Activated CD8-positive, alpha-beta memory T cell treated with anti-CD3 and anti-CD28 coated beads for 48 hours (primary cell): ENCODE measurements at regions not wholly inside any gene's neighbourhood (a gene's known extent, or its start where the extent isn't known, plus 50 kb on each side); places are given as distances from the start of the nearest gene placed in this dataset.

Experiments used
- DNase-seq, 3 experiments: peaks; one replicate each; pipeline ENCODE4 v3.0.0-alpha.2; 2020; ENCODE audit warnings: low read depth in 2 of 3, low spot score in 2 of 3

DNA sequence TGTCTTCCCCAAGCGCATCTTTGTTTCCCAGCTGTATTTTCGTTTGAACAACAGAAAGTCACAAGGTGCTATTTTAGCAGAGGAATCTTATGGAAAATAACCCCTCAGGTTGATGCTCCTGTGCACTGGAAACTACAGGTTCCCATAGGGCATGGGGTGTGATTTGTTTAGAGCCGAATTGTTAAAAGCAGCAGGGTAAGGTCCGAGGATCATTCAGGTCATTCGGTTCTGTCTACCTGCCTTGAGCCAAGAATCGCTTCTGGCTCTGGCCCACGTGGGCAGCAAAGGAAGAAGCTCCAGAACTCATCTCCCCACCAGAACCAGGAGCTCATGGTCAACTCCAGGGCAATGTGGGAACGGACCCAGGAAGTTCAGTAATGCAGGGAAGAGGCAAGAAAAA lies 116.7 kb upstream of the TPM1 start:
- DNase-seq: no peak

DNA sequence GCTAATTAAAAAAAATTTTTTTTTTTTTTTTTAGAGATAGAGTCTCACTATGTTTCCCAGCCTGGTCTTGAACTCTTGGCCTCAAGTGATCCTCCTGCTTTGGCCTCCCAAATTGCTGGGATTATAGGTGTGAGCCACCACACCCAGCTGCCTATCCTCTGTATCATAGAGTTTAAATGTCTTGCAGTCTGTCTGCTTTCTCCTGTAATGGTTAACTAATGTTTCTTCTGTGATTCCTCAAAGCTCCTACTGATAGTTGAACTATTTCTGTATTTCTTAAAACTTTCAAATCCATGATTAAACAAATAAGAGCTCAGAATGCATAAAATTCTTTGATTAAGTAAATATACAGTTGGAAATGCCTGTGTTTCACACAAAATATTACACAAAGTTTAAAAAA lies 115.4 kb upstream of the TPM1 start:
- DNase-seq: no peak

DNA sequence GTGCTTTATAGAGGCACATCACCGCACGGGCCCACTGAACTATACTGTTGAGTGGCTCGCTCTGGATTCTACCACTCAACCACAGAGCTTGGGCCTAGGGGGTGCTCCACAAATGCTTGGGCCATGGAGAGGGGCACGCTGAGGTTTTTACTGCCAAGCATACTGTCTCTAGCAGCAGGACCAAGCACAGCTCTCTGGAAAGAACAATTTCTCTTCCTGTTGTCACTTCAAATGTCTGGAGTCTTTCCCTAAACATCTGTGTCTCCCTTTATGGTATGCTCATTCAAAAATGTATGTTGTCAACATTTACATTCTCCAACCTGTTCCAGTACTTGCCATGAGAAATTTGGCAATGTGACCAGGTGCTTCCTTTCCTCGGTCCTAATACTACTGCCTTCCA lies 114.7 kb upstream of the TPM1 start:
- DNase-seq: no peak

DNA sequence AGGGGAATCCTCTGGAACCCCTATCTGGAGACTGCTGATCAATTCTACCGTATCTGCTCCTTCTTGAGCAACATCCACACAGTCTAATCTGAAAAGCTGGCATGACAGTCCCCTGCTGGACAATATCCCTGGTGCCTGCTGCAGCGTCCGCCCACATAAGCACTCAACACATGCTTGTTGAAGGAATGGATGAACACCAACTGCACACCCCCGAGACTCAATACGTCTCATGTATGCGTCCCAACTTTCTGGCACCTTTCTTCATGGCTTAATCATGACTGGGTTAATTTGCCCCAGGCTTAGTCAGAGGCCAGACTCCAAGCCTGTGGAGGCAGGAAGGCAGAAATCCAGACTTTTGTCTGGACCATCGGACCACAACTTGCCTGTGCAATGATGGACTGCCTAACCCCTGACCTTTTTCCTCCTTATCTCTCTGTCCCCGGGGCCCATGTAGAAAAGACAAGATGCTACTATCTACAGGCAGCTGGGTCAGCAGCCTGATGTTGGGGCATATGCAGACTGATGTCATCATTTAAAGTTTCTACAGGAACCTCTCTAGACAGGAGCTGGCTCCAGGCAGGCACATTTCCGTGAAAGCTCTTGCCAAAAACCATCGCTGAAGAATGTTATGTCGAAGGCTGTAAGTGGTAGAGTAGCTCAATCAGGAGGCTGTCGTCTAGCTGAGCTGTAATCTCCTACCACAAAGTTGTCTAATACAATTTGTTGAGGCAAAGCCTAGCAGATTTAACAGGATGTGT lies 114.1 kb upstream of the TPM1 start:
- DNase-seq: no peak

DNA sequence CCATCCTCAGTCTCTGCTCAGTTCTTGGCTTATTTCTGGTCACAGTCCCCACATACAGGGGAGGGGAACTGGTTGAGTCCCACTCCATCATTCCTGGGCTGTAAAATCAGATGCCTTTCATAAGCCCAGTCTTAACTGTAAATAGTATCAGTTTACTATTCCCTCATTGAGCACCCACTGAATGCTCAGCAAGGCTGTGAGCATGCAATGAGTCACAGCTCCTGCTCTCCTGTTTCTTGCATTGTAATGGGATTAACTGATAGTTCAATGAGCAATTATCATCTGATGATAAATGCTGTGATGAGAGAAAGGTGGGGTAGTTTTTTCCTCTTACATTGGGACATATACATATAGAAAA lies 113.6 kb upstream of the TPM1 start:
- no peak for DNase-seq

DNA sequence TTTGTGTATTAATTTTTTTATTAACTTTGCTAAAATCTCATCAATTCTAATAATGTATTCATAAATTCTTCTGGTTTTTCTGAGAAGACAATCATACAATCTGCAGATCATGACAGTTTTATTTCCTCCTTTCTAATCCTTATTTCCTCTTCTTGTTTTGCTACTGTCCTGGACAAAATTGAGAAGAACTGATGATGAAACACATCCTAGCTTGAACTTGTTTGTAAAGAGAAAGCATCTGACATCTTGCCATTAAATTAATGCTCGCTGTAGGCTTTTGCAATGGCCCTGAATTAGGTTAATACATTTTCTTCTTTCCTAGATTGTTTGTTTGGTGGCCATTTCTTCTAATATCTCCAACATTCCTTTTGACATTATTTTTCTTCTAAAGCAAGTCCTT lies 110.9 kb upstream of the TPM1 start:
- DNase-seq: no peak

DNA sequence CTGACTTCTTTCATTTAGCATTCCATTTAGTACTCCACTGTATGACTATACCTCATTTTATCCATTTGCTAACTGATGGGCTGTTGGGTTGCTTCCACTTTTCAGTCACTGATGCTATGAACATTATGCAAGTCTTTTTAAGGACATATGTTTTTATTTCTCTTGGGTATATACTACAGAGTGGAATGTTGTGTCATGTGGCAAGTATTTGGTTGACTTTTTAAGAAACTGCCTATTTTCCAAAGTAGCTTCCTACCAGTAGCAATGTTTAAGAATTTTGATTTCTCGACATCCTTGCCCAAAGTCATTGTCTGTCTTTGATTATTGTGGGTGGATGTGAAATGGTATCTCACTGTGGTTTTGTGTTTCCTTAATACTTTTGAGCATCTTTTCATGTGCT lies 110.1 kb upstream of the TPM1 start:
- no peak for DNase-seq

DNA sequence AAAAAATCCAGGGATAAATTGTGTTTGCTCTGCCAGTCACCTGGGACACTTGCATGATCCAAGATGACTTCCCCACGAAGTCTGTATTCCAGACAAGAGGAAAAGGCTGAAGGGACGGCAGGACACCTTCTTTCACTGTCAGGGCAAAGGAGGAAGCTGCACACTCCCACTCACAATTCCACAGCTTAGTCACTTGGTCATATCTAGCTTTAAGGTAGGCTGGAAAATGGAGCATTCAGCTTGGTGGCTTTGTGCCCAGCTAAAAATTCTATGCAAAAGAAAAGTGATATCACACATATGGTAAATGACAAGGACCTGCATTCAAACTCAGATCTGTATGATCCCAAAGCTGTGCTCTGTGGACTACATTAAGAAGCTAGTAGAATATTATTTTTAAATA lies 109.2 kb upstream of the TPM1 start:
- no peak for DNase-seq

DNA sequence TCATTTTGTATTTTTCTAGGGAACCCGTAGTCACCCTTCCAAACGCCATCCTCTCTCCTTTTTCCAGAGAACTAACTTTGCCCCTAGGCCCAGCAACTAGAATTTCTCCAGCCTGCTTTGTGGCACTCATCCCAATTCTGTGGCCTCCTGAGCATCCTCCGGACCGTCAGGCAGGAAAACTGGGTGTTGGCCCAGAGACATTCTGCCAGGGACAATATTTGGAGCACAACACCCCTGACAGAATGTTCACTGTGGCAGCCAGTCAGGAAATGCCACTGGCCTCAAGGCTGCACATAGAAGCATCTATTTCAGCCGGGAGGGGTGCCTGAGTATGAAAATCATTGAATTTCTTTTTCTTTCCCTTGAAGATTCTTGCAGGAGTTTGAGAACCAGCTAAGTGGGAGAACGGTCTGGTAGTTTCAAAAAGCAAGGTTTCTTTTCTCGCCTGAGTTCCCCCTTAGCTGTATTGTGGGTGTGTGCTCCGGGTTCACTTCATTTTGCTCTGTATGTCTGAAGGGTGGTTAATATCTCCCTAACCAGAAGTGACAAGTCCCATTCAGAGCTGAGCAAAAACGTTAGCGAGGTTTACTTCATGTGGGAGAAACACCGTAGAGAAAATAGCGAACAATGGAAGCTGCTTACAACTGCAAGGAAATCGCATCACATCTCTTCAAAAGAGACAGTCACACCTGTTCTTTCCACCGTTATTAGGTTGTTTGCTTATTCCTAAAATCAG lies 108.1 kb upstream of the TPM1 start:
- no peak for DNase-seq

DNA sequence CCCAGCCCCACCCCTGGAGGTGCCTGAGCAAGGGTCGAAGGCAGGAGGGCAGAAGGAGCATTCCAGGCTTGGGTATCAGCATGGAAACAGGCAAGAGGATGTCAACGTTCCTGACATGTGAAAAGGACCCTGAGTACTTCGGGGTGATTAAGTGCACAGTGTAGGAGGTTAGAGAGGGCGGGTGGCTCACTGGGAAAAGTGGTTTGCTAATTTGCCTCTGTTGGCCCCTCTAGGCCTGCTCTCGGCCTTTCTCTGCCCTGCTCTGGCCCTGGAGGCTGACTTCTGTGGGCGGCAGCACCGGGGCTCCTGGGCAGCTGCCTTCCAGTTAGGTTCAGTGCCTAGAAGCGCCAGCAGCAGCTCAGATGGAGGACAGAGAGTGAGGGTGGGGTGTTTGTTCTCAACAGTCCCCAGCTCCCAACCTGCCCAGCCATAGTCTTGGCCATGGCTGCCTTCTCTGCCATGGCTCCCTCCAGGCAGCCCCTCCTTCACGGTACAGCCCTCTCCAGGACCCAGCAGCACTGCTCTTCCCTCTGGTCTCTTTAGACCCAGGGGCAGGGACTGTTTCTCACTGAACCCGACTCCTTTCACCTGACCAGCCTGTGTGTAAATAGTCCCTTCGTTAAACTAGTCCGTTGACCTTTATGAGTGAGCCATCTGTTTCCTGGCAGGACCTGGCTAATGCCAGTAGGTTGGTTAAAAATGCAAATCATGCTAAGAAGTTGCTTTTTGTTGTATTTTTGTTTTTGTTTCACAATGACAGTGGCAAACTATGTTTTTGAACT lies 107.1 kb upstream of the TPM1 start:
- no peak for DNase-seq

DNA sequence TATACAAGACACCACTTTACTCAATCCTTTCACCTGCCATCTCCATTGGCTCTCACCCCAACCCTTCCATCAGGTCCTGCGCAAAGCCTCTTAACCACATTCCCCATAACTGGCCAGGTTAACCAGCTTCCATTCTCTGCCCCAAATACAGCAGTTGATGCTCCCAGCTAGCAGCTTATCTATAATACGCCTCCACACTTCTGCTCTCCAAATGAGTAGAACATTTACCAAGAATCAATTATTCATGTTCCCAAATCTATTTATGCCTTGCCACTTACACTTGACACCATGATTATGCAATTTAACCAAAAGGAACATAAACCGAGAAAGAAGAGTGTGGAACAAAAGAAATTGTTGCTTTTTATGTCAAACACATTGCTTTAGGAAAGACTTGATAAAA lies 103.7 kb upstream of the TPM1 start:
- no peak for DNase-seq

DNA sequence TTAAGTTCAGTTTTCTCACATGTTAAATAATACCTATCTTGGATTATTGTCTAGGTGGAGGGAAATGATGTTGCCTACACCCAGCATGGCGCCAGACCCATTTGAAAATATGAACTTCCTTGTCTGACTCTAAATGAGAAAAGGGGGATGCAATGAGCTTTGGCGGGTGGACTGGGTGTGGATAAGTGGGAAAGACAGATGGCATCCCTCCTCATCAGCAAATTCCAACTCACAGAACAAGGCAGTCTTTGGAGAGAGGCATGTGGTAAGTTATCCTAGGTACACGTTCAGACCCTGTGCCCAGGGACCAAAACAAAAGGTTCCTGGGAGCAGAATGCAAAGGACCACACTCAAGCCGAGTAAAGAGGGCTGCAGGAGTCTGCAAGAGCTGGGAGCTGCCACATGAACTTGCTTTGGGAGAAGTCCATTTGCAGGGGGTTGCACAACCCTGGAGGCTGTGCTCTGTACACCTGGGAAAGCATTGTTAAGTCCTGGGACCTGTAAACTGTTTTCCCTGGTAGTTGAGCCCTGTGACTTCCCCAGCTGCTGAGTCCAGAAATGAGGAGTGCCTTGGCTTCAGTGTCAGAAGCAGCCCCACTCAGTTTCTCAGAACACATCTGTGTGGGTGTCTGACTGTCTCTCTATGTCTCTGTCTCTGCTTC lies 102.3 kb upstream of the TPM1 start:
- no peak for DNase-seq

DNA sequence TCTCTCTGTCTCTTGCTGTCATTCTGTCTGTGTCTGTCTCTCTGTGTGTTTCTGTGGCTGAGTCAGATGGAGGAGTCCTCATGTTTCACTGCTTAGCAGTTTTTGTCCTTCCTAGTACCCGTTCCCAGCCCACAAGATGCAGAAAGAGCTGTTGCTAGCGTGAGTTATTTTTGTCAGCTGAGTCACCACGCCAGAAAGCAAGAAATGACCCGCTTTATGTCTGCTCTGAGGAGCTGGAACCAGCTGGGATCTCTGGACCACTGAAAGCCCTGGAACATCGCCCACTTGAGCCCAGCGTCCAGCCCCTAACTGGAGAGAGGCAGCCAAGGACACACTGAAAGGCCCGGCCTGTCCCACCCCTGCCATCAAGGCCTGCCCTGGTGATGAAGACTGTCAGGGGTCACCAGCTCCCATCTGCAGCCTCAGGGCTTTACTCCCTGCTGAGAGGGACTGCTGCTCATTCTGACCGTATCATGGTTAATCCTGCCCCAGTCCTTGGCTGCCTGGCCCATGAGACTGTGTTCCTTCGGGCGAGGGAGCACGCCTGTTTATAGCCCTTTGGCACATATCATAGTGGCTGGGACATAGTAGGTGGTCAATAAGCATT lies 101.7 kb upstream of the TPM1 start:
- no peak for DNase-seq

DNA sequence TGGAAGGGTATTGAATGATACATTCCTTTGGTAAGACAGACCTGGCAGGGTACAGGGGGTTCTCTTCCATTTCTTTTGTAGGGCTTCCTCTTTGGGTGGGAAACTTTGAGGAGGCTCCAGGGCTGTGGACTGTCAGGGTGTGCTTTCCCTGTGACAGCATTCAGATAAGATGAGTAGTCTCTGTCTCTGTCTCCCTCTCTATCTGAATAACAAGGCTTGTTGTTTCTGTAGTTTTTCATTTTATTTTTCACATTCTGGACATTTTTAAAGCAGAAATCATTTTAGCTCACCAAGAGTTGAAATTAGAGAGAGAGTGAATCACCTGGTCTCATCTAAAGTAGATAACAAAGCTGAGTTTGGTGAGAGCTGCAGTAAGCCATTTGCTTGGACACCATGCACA lies 100.8 kb upstream of the TPM1 start:
- DNase-seq: no peak

DNA sequence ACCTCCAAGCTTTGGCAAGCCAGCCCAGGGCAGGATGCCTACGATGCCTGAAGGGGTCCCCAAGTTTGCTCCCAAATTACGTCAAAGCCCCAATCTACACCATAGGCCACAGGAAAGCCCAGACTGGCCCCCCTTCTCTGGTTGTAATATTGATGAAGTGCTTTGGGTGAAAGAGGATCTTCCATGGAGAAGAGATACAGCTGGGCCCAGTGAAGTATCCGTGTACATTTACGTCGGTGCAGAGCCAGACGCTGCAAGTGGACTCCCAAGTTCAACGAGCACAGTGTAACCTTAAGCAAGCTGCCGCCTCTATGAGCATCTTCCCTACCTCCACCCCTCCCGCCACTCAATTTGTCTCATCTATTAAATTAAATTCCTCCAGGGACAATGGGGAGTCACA lies 100.1 kb upstream of the TPM1 start:
- DNase-seq: no peak

DNA sequence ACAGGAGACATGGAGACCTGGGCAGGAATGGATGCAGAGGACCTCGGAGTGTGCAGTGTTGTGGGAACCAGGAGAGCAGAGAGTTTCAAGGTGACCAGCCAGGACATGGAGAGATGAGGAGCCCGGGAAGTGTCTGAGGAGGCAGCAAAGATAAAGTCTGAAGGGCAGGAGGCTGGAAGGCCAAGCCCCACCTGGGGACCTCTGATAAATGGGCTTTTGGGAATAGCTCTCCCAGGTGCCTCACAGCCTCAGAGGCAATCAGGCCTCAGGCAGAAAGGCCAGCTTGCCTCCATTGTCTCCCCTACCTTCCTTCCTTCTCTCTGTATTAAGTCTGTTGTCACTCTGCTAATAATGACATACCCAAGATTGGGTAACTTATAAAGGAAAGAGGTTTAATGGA lies 97.5 kb upstream of the TPM1 start:
- no peak for DNase-seq

DNA sequence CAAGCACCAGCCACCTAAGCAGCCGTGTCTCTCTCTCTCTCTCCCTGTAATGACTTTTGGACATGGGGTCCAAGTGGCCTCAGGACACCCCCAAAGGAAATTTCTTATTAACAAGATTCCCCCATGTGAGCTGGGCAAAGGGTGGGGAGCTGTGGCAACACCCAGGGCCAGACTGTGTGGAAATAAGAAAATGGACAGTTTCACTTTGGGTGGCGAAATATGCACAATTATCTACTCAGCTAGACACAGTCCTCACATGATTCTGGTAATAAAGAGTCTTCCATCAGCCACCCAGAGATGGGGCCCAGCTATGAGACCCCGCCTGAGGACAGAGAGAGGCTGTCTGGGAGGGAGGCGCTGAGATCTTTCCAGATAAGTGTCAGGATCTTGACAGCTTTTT lies 96.8 kb upstream of the TPM1 start:
- no peak for DNase-seq

DNA sequence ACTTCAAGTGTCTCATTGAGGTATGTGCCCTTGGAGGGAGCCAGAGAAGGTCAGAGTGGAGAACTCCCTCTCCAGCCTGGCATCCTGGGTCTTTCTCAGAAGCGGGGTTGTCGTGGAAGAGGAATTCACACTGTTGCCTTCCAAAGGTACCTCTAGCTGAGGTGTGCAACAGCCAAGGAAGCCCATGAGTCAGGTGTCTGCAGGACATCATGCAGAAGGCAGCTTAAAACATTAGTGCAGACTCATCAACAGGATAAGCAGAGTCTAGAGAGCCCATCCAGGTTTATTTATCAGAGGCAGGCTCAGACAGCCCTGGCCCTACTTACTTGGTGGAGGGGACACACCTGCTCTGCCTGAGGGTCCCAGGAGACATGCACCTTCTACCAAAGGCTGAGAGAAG lies 95.6 kb upstream of the TPM1 start:
- no peak for DNase-seq

DNA sequence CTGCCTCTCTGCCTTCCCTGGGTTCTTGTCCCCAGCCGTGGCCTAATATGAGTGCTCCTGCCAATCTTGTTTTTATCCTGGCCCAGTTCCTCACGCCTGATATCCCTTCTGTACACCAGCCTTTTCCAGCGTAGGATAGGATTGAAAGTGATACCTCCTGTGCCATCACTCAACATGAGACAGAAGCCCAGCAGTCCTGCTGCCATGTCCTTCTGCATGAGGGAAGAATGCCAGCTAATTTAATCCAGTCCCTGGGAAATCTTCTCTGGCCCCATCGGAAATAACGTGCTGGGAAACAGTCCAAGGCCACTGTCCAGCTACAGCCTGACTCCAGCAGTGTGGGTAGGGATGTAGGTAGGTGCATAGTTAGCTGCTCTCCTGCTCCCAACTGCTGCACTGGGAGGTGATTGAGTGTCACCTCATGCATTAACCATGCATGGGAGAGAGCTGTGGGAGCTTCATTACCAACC lies 92.0 kb upstream of the TPM1 start:
- DNase-seq: no peak

DNA sequence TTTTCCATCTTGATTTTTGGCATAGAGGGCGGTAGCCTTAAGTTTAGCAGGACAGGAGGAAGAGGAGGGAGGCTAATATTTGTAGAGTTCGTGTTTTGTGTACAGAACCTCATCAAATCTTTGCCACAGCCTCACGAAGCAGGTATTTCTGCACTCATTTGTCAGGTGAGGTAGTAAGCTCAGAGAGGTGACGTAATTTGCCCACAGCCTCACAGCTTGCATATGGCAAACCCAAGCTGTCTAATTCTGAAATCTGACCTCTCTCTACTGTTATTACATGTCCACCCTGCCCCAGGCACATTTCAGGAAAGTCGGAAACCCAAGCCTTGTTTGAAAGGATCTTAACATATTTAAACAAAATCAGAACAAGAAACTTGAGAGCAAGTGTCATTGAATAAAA lies 91.1 kb upstream of the TPM1 start:
- no peak for DNase-seq

DNA sequence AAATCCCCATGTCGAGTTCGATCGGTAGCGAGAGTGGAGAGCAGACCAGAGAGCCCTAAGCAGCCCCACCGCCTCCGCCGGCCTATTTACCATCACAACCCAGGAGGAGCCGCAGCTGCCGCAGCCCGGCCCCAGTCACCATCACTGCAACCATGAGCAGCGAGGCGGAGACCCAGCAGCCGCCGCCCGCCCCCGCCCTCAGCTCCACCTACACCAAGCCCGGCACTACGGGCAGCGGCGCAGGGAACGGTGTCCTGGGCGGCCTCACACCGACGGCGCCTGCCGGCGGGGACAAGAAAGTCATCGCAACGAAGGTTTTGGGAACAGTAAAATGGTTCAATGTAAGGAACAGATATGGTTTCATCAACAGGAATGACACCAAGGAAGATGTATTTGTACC lies 89.5 kb upstream of the TPM1 start:
- DNase-seq: no peak
